HEK293 (cell line): ENCODE measurements at regions not wholly inside any gene's neighbourhood (a gene's known extent, or its start where the extent isn't known, plus 50 kb on each side); places are given as distances from the start of the nearest gene placed in this dataset.

ENCODE experiments used
- CTCF ChIA-PET: fragments of 350-600 bp; formaldehyde crosslinking; extraction: SDS; loops from one replicate; lab custom pipeline; 2021; ENCODE audit warnings: antibody characterized with exemption; lab: Yijun Ruan, JAX
- POLR2A ChIA-PET: fragments of 300-600 bp; formaldehyde crosslinking; extraction: SDS; loops from one replicate; lab custom pipeline; 2020; ENCODE audit warnings: antibody characterized with exemption, inconsistent platforms; lab: Yijun Ruan, JAX
- H3K27ac ChIP-seq: fragments of 200-500 bp; sonication (Bioruptor generic); 2 replicates; pipeline ENCODE4 v1.5.1; 2014; ENCODE audit warnings: low read depth, low read length, control low read depth, inconsistent platforms; ENCODE audit errors: extremely low read depth
- H3K36me3 ChIP-seq, 2 experiments: fragments of 200-500 bp in 1 of 2; sonication (Bioruptor generic) in 1 of 2; 1 replicate in 1 of 2; 2 replicates in 1 of 2; pipeline ENCODE4 v1.5.1; 2014 to 2017; ENCODE audit warnings: inconsistent platforms in 2 of 2, low read length in 2 of 2; ENCODE audit not compliant: control insufficient read depth in 2 of 2, insufficient read depth in 1 of 2
- H3K4me1 ChIP-seq: fragments of 200-500 bp; sonication (Bioruptor generic); 2 replicates; pipeline ENCODE4 v1.5.1; 2014; ENCODE audit warnings: mild to moderate bottlenecking, low read length, inconsistent platforms; ENCODE audit not compliant: control insufficient read depth, insufficient read depth
- H3K4me3 ChIP-seq: 2 replicates; pipeline ENCODE4 v1.5.1; 2011; ENCODE audit warnings: low read depth, mild to moderate bottlenecking, control low read depth, low read length, moderate library complexity
- H3K9me3 ChIP-seq: fragments of 200-500 bp; sonication (Bioruptor generic); 2 replicates; pipeline ENCODE4 v1.5.1; 2014; ENCODE audit warnings: low read depth, low read length, inconsistent platforms; ENCODE audit not compliant: control insufficient read depth, insufficient read depth
- FEZF1 ChIP-seq: fragments of 450-650 bp; formaldehyde crosslinking; IDR thresholded peaks from 2 replicates; pipeline ENCODE4 v1.5.1; 2016; ENCODE audit warnings: missing biosample characterization, missing genetic modification characterization
- GLIS1 ChIP-seq: fragments of 450-650 bp; formaldehyde crosslinking; IDR thresholded peaks from 2 replicates; pipeline ENCODE4 v1.5.1; 2016; ENCODE audit warnings: missing biosample characterization, missing genetic modification characterization
- PBX3 ChIP-seq: sonication (generic); formaldehyde crosslinking; IDR thresholded peaks from 2 replicates; pipeline ENCODE4 v1.8.1; 2022; ENCODE audit warnings: mild to moderate bottlenecking, moderate library complexity, missing genetic modification reagents
- ZBTB20 ChIP-seq: fragments of 450-650 bp; formaldehyde crosslinking; IDR thresholded peaks from 2 replicates; pipeline ENCODE4 v1.5.1; 2016; ENCODE audit warnings: missing biosample characterization, missing genetic modification characterization
- ZBTB26 ChIP-seq: fragments of 450-650 bp; formaldehyde crosslinking; optimal IDR thresholded peaks from 2 replicates; pipeline ENCODE3; 2016; ENCODE audit warnings: missing biosample characterization, mild to moderate bottlenecking, missing genetic modification characterization
- ZBTB6 ChIP-seq: fragments of 450-650 bp; formaldehyde crosslinking; IDR thresholded peaks from 2 replicates; pipeline ENCODE4 v1.5.1; 2017; ENCODE audit warnings: missing biosample characterization, missing genetic modification characterization
- ZFHX2 ChIP-seq: fragments of 450-650 bp; formaldehyde crosslinking; conservative IDR thresholded peaks from 2 replicates; pipeline ENCODE4 v1.5.1; 2016; ENCODE audit warnings: missing biosample characterization, missing genetic modification characterization
- ZNF16 ChIP-seq: fragments of 450-650 bp; formaldehyde crosslinking; IDR thresholded peaks from 2 replicates; pipeline ENCODE4 v1.5.1; 2016; ENCODE audit warnings: low read depth, missing biosample characterization, missing genetic modification characterization
- ZNF2 ChIP-seq: fragments of 450-650 bp; formaldehyde crosslinking; IDR thresholded peaks from 2 replicates; pipeline ENCODE4 v1.5.1; 2016; ENCODE audit warnings: missing biosample characterization, missing genetic modification characterization
- ZNF324 ChIP-seq: fragments of 450-650 bp; formaldehyde crosslinking; IDR thresholded peaks from 2 replicates; pipeline ENCODE4 v1.5.1; 2016; ENCODE audit warnings: missing biosample characterization, missing genetic modification characterization
- ZNF37A ChIP-seq: fragments of 450-650 bp; IDR thresholded peaks from 2 replicates; pipeline ENCODE4 v1.5.1; 2018; ENCODE audit warnings: missing biosample characterization, missing genetic modification characterization
- ZNF514 ChIP-seq: fragments of 450-650 bp; formaldehyde crosslinking; IDR thresholded peaks from 2 replicates; pipeline ENCODE4 v1.5.1; 2016; ENCODE audit warnings: missing biosample characterization, missing genetic modification characterization
- ZNF521 ChIP-seq: fragments of 450-650 bp; formaldehyde crosslinking; IDR thresholded peaks from 2 replicates; pipeline ENCODE4 v1.5.1; 2017; ENCODE audit warnings: missing biosample characterization, mild to moderate bottlenecking, missing genetic modification characterization
- ZNF561 ChIP-seq: fragments of 450-650 bp; IDR thresholded peaks from 2 replicates; pipeline ENCODE4 v1.5.1; 2018; ENCODE audit warnings: missing biosample characterization, missing genetic modification characterization, borderline replicate concordance
- ZNF596 ChIP-seq: fragments of 450-650 bp; IDR thresholded peaks from 2 replicates; pipeline ENCODE4 v1.5.0; 2018; ENCODE audit warnings: missing biosample characterization, mild to moderate bottlenecking, missing genetic modification characterization, moderate library complexity
- ZNF701 ChIP-seq: fragments of 450-650 bp; formaldehyde crosslinking; IDR thresholded peaks from 2 replicates; pipeline ENCODE4 v1.5.1; 2016; ENCODE audit warnings: missing biosample characterization, missing genetic modification characterization
- ZNF776 ChIP-seq: fragments of 450-650 bp; formaldehyde crosslinking; IDR thresholded peaks from 2 replicates; pipeline ENCODE4 v1.5.0; 2017; ENCODE audit warnings: missing biosample characterization, missing genetic modification characterization, borderline replicate concordance
- ZNF791 ChIP-seq: fragments of 450-650 bp; formaldehyde crosslinking; IDR thresholded peaks from 2 replicates; pipeline ENCODE4 v1.5.1; 2016; ENCODE audit warnings: missing biosample characterization, missing genetic modification characterization
- ZNF843 ChIP-seq: fragments of 450-650 bp; formaldehyde crosslinking; IDR thresholded peaks from 2 replicates; pipeline ENCODE4 v1.5.1; 2016; ENCODE audit warnings: missing biosample characterization, missing genetic modification characterization
- ZSCAN18 ChIP-seq: fragments of 450-650 bp; formaldehyde crosslinking; IDR thresholded peaks from 2 replicates; pipeline ENCODE4 v1.5.1; 2016; ENCODE audit warnings: missing biosample characterization, missing genetic modification characterization

- H3K36me3 ChIP-seq = no peaks in the 10 kb centered on the region
- no peaks in the 10 kb centered on the region for H3K4me1 ChIP-seq
- no peak overlapping the region for H3K27ac ChIP-seq
- H3K4me3 ChIP-seq = no peak overlapping the region
- no peaks in the 10 kb centered on the region for H3K9me3 ChIP-seq
- CTCF ChIA-PET = interaction anchor here (0.6 to 1.1 kb wide), 2 partner anchors 8 to 460 kb away, joined by 3 to 4 read pairs; no protein-coding TSS in a partner anchor
- POLR2A ChIA-PET = no interaction called here
- no peak for TF ChIP-seq ZNF16 (tag by site-specific recombination)
Measured at GRCh38 chr11:10373929-10374328, 69.1 kb downstream of the ADM start.

- POLR2A ChIA-PET = no interaction called here
- Histone ChIP-seq H3K27ac (no peak overlapping the region), H3K9me3 (no peaks in the 10 kb centered on the region), H3K4me3 (no peak overlapping the region), H3K36me3 (no peaks in the 10 kb centered on the region), H3K4me1 (no peaks in the 10 kb centered on the region)
- CTCF ChIA-PET = interaction anchor here (0.6 to 1.1 kb wide), 3 partner anchors 9 to 461 kb away, joined by 3 to 4 read pairs (median 3); no protein-coding TSS in a partner anchor
- TF ChIP-seq ZNF514 (tag by site-specific recombination) = no peak
- no peak for TF ChIP-seq ZNF843 (tag by site-specific recombination)
- no peak for TF ChIP-seq ZNF776 (tag by site-specific recombination)
- TF ChIP-seq ZBTB6 = no peak
- no peak for TF ChIP-seq ZSCAN18 (tag by site-specific recombination)
- no peak for TF ChIP-seq ZNF791 (tag by site-specific recombination)
- no peak for TF ChIP-seq ZNF561
- no peak for TF ChIP-seq FEZF1 (tag by site-specific recombination)
Measured at GRCh38 chr11:10374386-10374785, 69.5 kb downstream of the ADM start.

- CTCF ChIA-PET = interaction anchor here (0.5 to 1.1 kb wide), 4 partner anchors 9 to 869 kb away, joined by 3 to 4 read pairs (median 4); no protein-coding TSS in a partner anchor
- TF ChIP-seq ZNF596 (no peak), ZFHX2 (tag by site-specific recombination) (no peak), ZBTB20 (tag by site-specific recombination) (no peak), PBX3 (CRISPR knock-in tag) (no peak)
- Histone ChIP-seq H3K4me3 (no peak overlapping the region), H3K36me3 (no peaks in the 10 kb centered on the region), H3K27ac (no peak overlapping the region), H3K9me3 (no peaks in the 10 kb centered on the region), H3K4me1 (no peaks in the 10 kb centered on the region)
- POLR2A ChIA-PET = no interaction called here
Measured at GRCh38 chr11:10375280-10375971, 70.6 kb downstream of the ADM start.

- Histone ChIP-seq H3K4me1 (no peaks in the 10 kb centered on the region), H3K4me3 (no peak overlapping the region), H3K27ac (no peak overlapping the region), H3K9me3 (no peaks in the 10 kb centered on the region), H3K36me3 (no peaks in the 10 kb centered on the region)
- ChIA-PET CTCF (no interaction called here), POLR2A (no interaction called here)
- TF ChIP-seq ZNF37A (tag by site-specific recombination) (no peak), GLIS1 (tag by site-specific recombination) (no peak), ZBTB26 (tag by site-specific recombination) (no peak), ZNF2 (no peak), ZNF701 (no peak), ZNF324 (tag by site-specific recombination) (no peak), ZNF521 (tag by site-specific recombination) (no peak)
Measured at GRCh38 chr11:10376061-10376460, 71.2 kb downstream of the ADM start.
